ENCODE measurements at regions not wholly inside any gene's neighbourhood (a gene's known extent, or its start where the extent isn't known, plus 50 kb on each side); places are given as distances from the start of the nearest gene placed in this dataset.

DNA sequence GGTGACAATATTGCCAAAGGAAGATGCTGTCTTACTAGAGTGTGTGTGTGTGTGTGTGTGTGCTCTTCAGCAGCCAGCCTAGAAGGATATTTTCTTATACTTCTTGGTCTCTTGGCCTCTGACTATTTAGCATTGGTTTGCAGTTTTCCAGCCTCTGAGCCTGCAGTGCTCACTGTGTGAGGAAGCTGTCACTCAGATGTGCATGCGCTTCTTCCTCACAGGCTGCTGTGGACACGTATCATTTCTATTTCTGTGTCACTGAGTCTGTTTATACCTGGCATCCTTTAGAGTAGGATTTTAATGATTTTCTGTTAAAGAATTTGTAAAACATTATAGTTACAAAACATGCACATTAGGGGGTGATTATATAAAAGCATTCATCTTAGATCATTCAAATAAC, 83.3 kb downstream of the ALDH8A1 start:
- Histone ChIP-seq H2BK120ac (ENCODE audit: low read depth, low read length) (no peak overlapping the region), H3K18ac (ENCODE audit: low read length) (no peak overlapping the region), H2BK5ac (ENCODE audit: low read length) (no peak overlapping the region), H3K27ac (replicated peaks; ENCODE audit: low read length) (no peak overlapping the region), H3K4ac (ENCODE audit: low read length) (no peak overlapping the region), H3K9ac (ENCODE audit: low read depth, low read length, poor library complexity) (no peak overlapping the region), H3K14ac (ENCODE audit: low read length) (no peak overlapping the region), H3K9me3 (replicated peaks in 1 of 2; ENCODE audit: control insufficient read depth in 2 of 2, insufficient read depth in 1 of 2, low read depth in 1 of 2, low read length in 2 of 2) (no peaks in the 10 kb centered on the region), H2AFZ (ENCODE audit: low read length) (no peak overlapping the region), H3K36me3 (replicated peaks in 1 of 2; ENCODE audit: control insufficient read depth in 2 of 2, insufficient read depth in 2 of 2, low read length in 2 of 2) (no peaks in the 10 kb centered on the region), H4K8ac (ENCODE audit: low read depth, low read length) (no peak overlapping the region), H4K91ac (ENCODE audit: low read depth, low read length, poor library complexity) (no peak overlapping the region), H3K27me3 (ENCODE audit: control insufficient read depth in 3 of 3, insufficient read depth in 3 of 3, low read depth in 1 of 3, low read length in 3 of 3) (no peaks in the 10 kb centered on the region), H3K23ac (ENCODE audit: low read depth, low read length, poor library complexity) (no peak overlapping the region), H3K4me3 (ENCODE audit: low read length in 2 of 2) (no peak overlapping the region), H2BK15ac (ENCODE audit: low read length) (no peak overlapping the region), H3K4me2 (ENCODE audit: insufficient read depth, low read length, poor library complexity, severe bottlenecking) (no peak overlapping the region), H3K4me1 (ENCODE audit: control insufficient read depth in 2 of 2, insufficient read depth in 1 of 2, low read depth in 1 of 2, low read length in 2 of 2) (no peaks in the 10 kb centered on the region), H3K79me1 (ENCODE audit: low read depth, low read length) (no peaks in the 10 kb centered on the region), H2AK5ac (ENCODE audit: low read depth, low read length) (no peak overlapping the region), H2BK12ac (ENCODE audit: low read length) (no peak overlapping the region)
- DNase-seq (ENCODE audit: low spot score), result no peak
- whole genome bisulfite sequencing, 2 donors (ENCODE audit: extremely low coverage in 2 of 2, insufficient read length in 2 of 2, insufficient replicate concordance in 1 of 2), result no CpG with 5 or more reads among the region's 2 CpGs

- Histone ChIP-seq H3K18ac (ENCODE audit: low read length) (no peak overlapping the region), H3K23ac (ENCODE audit: low read depth, low read length, poor library complexity) (no peak overlapping the region), H2AFZ (ENCODE audit: low read length) (no peak overlapping the region), H3K14ac (ENCODE audit: low read length) (no peak overlapping the region), H4K8ac (ENCODE audit: low read depth, low read length) (no peak overlapping the region), H3K4me3 (ENCODE audit: low read length in 2 of 2) (no peak overlapping the region), H2BK15ac (ENCODE audit: low read length) (no peak overlapping the region), H3K27me3 (ENCODE audit: control insufficient read depth in 3 of 3, insufficient read depth in 3 of 3, low read depth in 1 of 3, low read length in 3 of 3) (peaks cover 0 to 2% (median 0%) of the 10 kb centered on the region in 3 experiments), H2BK12ac (ENCODE audit: low read length) (no peak overlapping the region), H3K4me2 (ENCODE audit: insufficient read depth, low read length, poor library complexity, severe bottlenecking) (no peak overlapping the region), H3K9ac (ENCODE audit: low read depth, low read length, poor library complexity) (no peak overlapping the region), H2AK5ac (ENCODE audit: low read depth, low read length) (no peak overlapping the region), H3K4ac (ENCODE audit: low read length) (no peak overlapping the region), H3K79me1 (ENCODE audit: low read depth, low read length) (no peaks in the 10 kb centered on the region), H3K9me3 (replicated peaks in 1 of 2; ENCODE audit: control insufficient read depth in 2 of 2, insufficient read depth in 1 of 2, low read depth in 1 of 2, low read length in 2 of 2) (no peaks in the 10 kb centered on the region), H3K4me1 (ENCODE audit: control insufficient read depth in 2 of 2, insufficient read depth in 1 of 2, low read depth in 1 of 2, low read length in 2 of 2) (no peaks in the 10 kb centered on the region), H2BK5ac (ENCODE audit: low read length) (no peak overlapping the region), H4K91ac (ENCODE audit: low read depth, low read length, poor library complexity) (no peak overlapping the region), H2BK120ac (ENCODE audit: low read depth, low read length) (no peak overlapping the region), H3K36me3 (replicated peaks in 1 of 2; ENCODE audit: control insufficient read depth in 2 of 2, insufficient read depth in 2 of 2, low read length in 2 of 2) (no peaks in the 10 kb centered on the region), H3K27ac (replicated peaks; ENCODE audit: low read length) (no peak overlapping the region)
- WGBS, 2 donors (ENCODE audit: extremely low coverage in 2 of 2, insufficient read length in 2 of 2, insufficient replicate concordance in 1 of 2), result no CpG with 5 or more reads among the region's 3 CpGs
- no peak for DNase-seq (ENCODE audit: low spot score)
These were observed 85.3 kb downstream of the ALDH8A1 start for GRCh38 chr6:134864558-134864957.

DNA sequence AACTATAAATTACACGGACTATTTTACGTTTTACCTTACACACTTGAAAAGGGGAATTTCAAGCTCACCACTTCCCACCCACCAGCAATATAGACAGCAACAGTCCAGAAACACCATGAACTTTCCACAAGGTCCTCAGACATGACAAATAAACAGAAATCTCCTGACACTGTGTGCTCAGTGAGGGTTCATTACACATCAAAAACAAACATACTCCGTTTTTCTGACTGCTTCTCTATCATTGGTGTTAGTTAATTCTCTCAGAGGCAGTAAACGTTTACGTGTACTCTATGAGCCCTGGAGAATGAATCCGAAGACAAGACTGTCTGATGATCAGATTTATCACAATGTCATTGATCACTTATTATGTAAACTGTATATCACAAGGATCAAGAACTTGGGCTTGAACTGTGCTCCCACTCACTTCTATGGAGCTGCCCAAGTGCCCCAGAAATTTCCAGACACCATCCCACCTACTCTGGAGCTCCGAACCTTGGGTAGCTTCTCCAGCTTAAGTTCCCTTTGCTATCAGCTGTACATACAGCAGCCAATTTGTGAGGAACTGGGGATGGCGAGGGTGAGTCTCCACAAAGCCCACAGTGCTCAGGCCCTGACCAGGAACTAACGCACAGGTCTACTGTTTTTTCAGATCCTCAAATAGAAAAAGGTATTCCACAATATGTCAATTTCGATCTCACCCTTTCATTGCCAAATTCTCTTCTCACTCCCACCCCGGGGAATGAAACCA, 86.0 kb downstream of the ALDH8A1 start:
- H2AFZ ChIP-seq (ENCODE audit: low read length), result no peak overlapping the region
- no peak overlapping the region for H3K9ac ChIP-seq (ENCODE audit: low read depth, low read length, poor library complexity)
- H3K18ac ChIP-seq (ENCODE audit: low read length), result no peak overlapping the region
- no peak overlapping the region for H2AK5ac ChIP-seq (ENCODE audit: low read depth, low read length)
- H3K4ac ChIP-seq (ENCODE audit: low read length), result no peak overlapping the region
- no peak for DNase-seq (ENCODE audit: low spot score)
- H3K9me3 ChIP-seq (replicated peaks in 1 of 2; ENCODE audit: control insufficient read depth in 2 of 2, insufficient read depth in 1 of 2, low read depth in 1 of 2, low read length in 2 of 2), result no peaks in the 10 kb centered on the region
- no peak overlapping the region for H2BK5ac ChIP-seq (ENCODE audit: low read length)
- peaks cover 0 to 2% (median 0%) of the 10 kb centered on the region in 3 experiments for H3K27me3 ChIP-seq (ENCODE audit: control insufficient read depth in 3 of 3, insufficient read depth in 3 of 3, low read depth in 1 of 3, low read length in 3 of 3)
- no peak overlapping the region for H3K14ac ChIP-seq (ENCODE audit: low read length)
- no peak overlapping the region for H4K91ac ChIP-seq (ENCODE audit: low read depth, low read length, poor library complexity)
- no peak overlapping the region for H2BK12ac ChIP-seq (ENCODE audit: low read length)
- H3K23ac ChIP-seq (ENCODE audit: low read depth, low read length, poor library complexity), result no peak overlapping the region
- no peak overlapping the region for H3K27ac ChIP-seq (replicated peaks; ENCODE audit: low read length)
- H3K4me3 ChIP-seq (ENCODE audit: low read length in 2 of 2), result no peak overlapping the region
- no peaks in the 10 kb centered on the region for H3K4me1 ChIP-seq (ENCODE audit: control insufficient read depth in 2 of 2, insufficient read depth in 1 of 2, low read depth in 1 of 2, low read length in 2 of 2)
- WGBS, 2 donors (ENCODE audit: extremely low coverage in 2 of 2, insufficient read length in 2 of 2, insufficient replicate concordance in 1 of 2), result no CpG with 5 or more reads among the region's 11 CpGs
- H2BK120ac ChIP-seq (ENCODE audit: low read depth, low read length), result no peak overlapping the region
- no peak overlapping the region for H4K8ac ChIP-seq (ENCODE audit: low read depth, low read length)
- no peak overlapping the region for H2BK15ac ChIP-seq (ENCODE audit: low read length)
- no peaks in the 10 kb centered on the region for H3K36me3 ChIP-seq (replicated peaks in 1 of 2; ENCODE audit: control insufficient read depth in 2 of 2, insufficient read depth in 2 of 2, low read length in 2 of 2)
- no peaks in the 10 kb centered on the region for H3K79me1 ChIP-seq (ENCODE audit: low read depth, low read length)
- no peak overlapping the region for H3K4me2 ChIP-seq (ENCODE audit: insufficient read depth, low read length, poor library complexity, severe bottlenecking)

GRCh38 chr6:134854366-134854765, 95.5 kb downstream of the ALDH8A1 start:
- Histone ChIP-seq H3K18ac (ENCODE audit: low read length) (no peak overlapping the region), H3K23ac (ENCODE audit: low read depth, low read length, poor library complexity) (no peak overlapping the region), H3K36me3 (replicated peaks in 1 of 2; ENCODE audit: control insufficient read depth in 2 of 2, insufficient read depth in 2 of 2, low read length in 2 of 2) (no peaks in the 10 kb centered on the region), H3K14ac (ENCODE audit: low read length) (no peak overlapping the region), H2BK15ac (ENCODE audit: low read length) (no peak overlapping the region), H2AFZ (ENCODE audit: low read length) (no peak overlapping the region), H2BK12ac (ENCODE audit: low read length) (no peak overlapping the region), H4K8ac (ENCODE audit: low read depth, low read length) (no peak overlapping the region), H2BK120ac (ENCODE audit: low read depth, low read length) (no peak overlapping the region), H2BK5ac (ENCODE audit: low read length) (no peak overlapping the region), H2AK5ac (ENCODE audit: low read depth, low read length) (no peak overlapping the region), H4K91ac (ENCODE audit: low read depth, low read length, poor library complexity) (no peak overlapping the region), H3K9ac (ENCODE audit: low read depth, low read length, poor library complexity) (no peak overlapping the region), H3K4ac (ENCODE audit: low read length) (no peak overlapping the region), H3K4me2 (ENCODE audit: insufficient read depth, low read length, poor library complexity, severe bottlenecking) (no peak overlapping the region), H3K4me1 (ENCODE audit: control insufficient read depth in 2 of 2, insufficient read depth in 1 of 2, low read depth in 1 of 2, low read length in 2 of 2) (peaks cover 0 to 6% of the 10 kb centered on the region in 2 donors), H3K79me1 (ENCODE audit: low read depth, low read length) (no peaks in the 10 kb centered on the region), H3K27ac (replicated peaks; ENCODE audit: low read length) (no peak overlapping the region), H3K27me3 (ENCODE audit: control insufficient read depth in 3 of 3, insufficient read depth in 3 of 3, low read depth in 1 of 3, low read length in 3 of 3) (no peaks in the 10 kb centered on the region), H3K4me3 (ENCODE audit: low read length in 2 of 2) (no peak overlapping the region), H3K9me3 (replicated peaks in 1 of 2; ENCODE audit: control insufficient read depth in 2 of 2, insufficient read depth in 1 of 2, low read depth in 1 of 2, low read length in 2 of 2) (no peaks in the 10 kb centered on the region)
- WGBS, 2 donors (ENCODE audit: extremely low coverage in 2 of 2, insufficient read length in 2 of 2, insufficient replicate concordance in 1 of 2), result no CpG with 5 or more reads among the region's 3 CpGs
- DNase-seq (ENCODE audit: low spot score), result no peak

All from neuronal stem cell (in vitro differentiated cells).